GM18508 (cell line): ENCODE measurements at regions not wholly inside any gene's neighbourhood (a gene's known extent, or its start where the extent isn't known, plus 50 kb on each side); places are given as distances from the start of the nearest gene placed in this dataset.
"Not testable (repeated sequence)": the region's sequence is repeated elsewhere in the genome, so short reads cannot be mapped to it uniquely, and the experiment has no call there.

Experiments used
- ATAC-seq: cut with Tn5 transposase; IDR thresholded peaks from one replicate; pipeline ENCODE4 v1.9.1; 2021; ENCODE audit warnings: moderate number of reproducible peaks; ENCODE audit not compliant: insufficient read depth, unreplicated experiment

GRCh38 chr15:85263842-85264440 is 116.5 kb upstream of the AKAP13 start:
- not testable (repeated sequence) for ATAC-seq

DNA sequence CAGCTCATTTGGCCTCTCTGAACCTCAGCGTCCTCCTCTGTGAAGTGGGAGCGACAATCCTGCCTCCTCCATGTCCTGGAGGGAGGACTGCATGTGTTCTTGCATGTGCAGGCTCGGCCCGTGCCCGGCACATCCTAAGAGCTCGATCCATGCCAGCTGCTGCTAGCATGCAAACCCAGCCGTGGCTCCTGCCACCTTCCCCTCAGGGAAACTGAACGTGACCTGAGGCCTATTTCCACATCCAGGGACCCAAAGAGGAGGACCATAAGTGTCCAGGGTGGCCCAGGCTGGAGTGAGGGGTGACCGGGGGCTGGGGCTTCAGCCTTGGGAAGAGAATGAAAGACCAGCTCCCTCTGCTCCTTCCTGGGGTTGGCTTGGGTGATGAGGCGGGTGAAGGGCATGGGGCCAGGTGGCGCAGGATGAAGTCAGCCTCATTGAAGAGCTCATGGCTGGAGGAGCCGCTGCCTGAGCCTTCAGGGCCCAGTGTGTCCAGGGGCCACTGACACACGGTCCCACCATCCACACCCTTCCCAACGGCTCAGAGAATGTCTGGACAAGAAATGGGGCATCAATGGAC is 115.7 kb upstream of the AKAP13 start:
- ATAC-seq: not testable (repeated sequence)

GRCh38 chr15:85267158-85267857 is 113.1 kb upstream of the AKAP13 start:
- not testable (repeated sequence) for ATAC-seq

DNA sequence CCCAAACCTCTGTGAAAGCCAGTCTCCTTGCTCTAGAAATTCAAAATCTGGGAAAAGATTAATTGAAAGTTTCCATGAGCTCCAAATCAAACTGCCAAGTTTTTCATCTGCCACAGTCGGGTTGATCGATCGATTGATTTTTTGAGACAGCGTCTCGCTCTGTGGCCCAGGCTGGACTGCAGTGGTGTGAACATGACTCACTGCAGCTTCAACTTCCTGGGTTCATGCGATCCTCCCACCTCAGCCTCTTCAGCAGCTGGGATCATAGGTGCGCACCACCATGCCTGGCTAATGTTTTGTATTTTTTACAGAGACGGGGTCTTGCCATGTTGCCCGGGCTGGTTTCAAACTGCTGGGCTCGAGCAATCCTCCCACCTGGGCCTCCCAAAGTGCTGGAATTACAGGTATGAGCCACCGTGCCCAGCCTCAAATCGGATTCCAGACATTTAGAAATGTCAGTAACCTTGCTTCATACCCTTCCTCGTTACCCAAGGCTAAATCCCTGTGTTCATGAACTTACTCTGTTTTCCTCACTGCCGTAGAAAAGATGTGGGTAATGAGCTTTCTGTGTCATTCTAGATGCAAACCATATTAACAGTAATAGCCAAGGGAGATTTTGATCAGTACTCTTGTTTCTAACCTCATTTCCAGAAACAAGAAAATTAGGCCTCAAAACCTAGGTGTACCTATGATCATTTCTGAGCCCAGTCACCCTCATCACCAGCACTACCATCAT is 105.9 kb upstream of the AKAP13 start:
- ATAC-seq: no peak

GRCh38 chr15:85276508-85276907 is 103.9 kb upstream of the AKAP13 start:
- no peak for ATAC-seq

- no peak for ATAC-seq
Measured at GRCh38 chr15:85276921-85277320, 103.5 kb upstream of the AKAP13 start.

GRCh38 chr15:85277847-85278370 is 102.5 kb upstream of the AKAP13 start:
- ATAC-seq: no peak

DNA sequence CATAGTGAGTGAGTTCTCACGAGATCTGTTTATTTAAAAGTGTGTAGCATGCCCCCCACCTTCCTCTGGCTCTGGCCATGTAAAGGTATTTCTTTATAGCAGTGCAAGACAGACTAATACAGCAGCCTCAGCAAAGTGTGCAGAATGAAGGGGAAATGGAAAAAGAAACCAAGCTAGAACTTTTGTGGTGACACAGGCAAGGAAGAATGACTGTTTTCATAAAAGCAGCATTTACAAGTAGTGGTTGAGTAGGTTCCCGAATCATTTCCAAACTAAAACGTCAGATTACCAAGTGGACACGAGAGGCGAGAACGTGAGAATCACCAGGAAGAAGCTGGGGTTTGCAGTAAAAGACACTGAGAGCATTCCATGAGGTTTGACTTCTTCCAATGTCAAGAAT is 100.2 kb upstream of the AKAP13 start:
- no peak for ATAC-seq

- ATAC-seq: no peak
Measured at GRCh38 chr15:85281293-85281882, 99.0 kb upstream of the AKAP13 start.

DNA sequence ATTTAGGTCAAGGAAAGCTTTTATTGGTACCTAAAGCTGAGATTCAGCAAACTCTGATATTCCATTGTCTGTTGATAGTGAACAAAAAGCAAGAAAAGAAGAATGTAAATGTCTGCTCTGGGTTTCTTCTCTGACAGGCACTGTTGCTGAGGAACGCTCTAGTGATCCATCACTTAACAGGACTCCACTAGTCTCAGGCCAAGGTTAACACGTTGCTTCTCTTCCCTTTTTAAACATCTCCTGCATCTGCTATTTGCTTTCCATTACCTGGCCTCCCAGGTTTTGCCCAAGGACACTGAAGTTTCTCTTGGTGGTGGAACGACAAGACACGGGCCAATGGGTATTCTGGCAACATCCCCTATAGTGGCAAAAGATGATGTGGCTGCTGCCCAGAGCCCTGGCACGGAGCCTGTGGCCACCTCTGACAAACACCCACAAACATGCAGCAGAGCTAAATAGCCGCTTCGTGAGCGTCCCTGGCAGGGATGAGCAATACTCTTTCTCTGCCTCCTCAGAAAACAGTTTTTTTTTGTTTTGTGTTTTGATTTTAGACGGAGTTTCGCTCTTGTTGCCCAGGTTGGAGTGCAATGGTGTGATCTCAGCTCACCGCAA is 97.8 kb upstream of the AKAP13 start:
- no peak for ATAC-seq

DNA sequence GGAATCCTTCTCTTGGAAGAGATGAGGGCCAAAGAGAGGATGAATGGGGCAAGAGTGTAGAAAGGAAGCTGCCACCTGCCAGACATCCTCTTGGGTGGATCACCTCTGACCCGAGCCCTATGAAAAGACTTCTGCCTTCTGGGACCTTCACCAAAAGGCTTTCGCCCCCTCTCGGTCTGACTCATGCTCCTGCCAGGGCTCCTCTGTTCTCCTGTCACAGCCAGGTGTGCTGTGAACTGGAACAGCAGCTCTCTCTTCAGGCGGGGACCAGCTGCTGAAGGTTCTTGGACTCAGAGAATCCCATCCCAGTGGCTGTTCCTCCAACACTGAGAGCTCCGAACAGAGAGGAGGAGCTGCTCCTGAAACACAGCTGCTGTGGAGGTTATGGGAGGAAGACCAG is 96.6 kb upstream of the AKAP13 start:
- ATAC-seq: peak; percentile 83

DNA sequence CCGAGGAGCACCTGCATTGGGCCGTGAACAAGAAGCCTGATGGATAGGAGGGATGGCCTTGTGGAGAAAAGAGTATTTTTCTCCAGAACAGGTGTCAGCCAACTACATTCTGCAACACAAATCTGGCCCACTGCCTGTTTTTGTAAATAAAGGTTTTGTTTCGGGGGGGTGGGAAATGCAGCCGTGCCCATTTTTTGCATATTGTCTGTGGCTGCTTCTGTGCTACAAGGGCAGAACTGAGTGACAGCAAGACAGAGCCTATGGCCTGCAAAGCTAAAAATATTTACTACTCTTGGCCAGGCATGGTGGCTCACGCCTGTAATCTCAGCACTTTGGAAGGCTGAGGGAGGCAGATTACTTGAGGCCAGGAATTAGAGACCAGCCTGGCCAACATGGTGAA is 95.9 kb upstream of the AKAP13 start:
- no peak for ATAC-seq

DNA sequence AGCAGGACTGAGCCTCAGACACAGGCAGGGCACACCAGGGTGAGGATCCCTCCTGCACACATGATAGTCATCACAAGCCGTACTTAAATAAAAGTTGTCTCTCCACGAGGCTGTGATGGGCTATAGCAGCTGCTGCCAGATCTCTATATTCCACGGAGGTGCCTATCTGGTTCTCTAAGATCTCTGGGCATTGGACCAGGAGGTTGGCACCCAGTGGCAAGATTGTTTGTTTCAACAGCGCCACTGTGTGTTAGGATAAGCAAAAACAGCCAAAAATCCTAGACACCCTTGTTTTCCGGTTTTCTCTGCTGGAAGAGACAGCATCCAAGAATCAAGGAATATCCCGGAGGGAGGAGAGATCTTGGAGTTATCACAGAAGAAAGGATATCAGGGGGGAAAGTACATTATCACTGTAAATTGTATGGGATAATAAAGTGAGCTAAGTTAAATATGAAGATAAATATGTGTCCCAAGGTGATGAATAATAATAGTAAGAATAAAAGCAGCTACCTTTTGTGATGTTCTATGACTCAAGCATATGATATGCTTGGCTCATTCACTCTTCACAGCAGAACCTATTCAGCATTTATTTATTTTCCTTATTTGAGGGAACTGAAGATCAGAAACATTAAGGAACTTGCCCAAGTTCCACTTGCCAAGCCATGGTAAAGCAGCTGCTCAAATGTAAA is 90.6 kb upstream of the AKAP13 start:
- no peak for ATAC-seq

DNA sequence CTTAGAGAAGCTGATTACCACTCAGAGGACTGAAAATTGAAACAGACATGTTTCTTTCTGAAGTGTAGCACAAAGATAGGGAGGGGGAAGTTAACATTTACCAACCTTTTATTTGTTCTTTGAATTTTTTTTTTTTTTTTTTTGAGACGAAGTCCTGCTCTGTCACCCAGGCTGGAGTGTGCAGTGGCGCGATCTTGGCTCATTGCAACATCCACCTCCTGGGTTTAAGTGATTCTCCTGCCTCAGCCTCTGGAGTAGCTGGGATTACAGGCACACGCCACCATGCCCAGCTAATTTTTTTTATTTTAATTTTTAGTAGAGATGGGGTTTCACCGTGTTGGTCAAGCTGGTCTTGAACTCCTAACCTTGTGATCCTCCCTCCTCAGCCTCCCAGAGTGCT is 87.8 kb upstream of the AKAP13 start:
- ATAC-seq: not testable (repeated sequence)

- ATAC-seq: peak; percentile 73
Measured at GRCh38 chr15:85296615-85297402, 83.6 kb upstream of the AKAP13 start.

DNA sequence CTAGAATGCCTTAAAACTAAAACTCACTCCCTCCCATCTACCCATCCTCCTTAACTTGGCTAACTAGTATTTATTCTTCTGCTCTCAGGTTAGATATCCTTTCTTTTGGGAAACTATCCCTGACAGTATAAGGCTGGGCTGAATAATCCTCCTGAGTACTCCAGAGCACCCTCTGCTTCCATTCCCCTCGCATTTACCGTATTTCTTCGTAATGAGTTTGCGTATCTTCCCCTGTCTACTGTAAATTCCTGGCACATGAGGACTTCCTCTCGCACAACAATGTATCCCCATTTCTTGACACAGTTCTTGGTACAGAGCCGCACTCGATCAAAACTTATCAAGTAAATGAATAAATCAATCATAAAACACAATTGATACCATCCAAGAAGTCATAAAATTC is 82.9 kb upstream of the AKAP13 start:
- no peak for ATAC-seq

DNA sequence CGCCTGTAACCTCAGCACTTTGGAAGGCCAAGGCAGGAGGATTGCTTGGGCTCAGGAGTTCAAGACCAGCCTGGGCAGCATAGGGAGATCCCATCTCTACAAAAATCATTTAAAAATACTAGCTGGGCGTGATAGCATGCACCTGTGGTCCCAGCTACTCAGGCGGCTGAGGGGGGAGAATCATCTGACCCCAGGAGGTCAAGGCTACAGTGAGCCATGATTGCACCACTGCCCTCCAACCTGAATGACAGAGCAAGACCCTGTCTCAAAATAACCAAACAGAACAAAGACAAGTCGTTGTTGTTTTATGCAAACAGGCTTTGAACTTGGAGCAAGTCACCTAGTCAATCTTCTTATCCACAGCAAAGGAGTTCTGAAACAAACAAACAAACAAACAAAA is 82.0 kb upstream of the AKAP13 start:
- ATAC-seq: no peak

DNA sequence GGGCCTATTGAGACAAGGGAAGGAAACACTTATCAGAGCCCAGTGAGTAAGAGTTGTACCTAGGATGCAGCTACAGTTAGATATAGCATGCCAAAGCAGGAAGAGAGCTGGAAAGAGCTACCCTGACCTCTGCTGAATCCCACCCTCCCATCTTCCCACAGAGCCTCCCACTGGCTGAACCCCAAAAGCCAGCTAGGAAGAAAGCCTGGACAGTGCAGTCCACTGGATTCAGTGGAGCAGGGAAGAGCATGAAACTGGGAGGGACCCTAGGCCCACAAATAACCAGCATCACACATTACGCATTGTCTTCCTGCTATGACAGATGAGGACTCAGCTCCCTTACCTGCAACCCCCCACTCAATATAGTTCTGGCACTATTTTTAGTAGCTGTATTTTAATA is 81.5 kb upstream of the AKAP13 start:
- ATAC-seq: no peak

- ATAC-seq: no peak
Measured at GRCh38 chr15:85302271-85302670, 78.1 kb upstream of the AKAP13 start.
